ENCODE measurements at regions not wholly inside any gene's neighbourhood (a gene's known extent, or its start where the extent isn't known, plus 50 kb on each side); places are given as distances from the start of the nearest gene placed in this dataset.
A peak's percentile ranks its signal among the peaks of the same experiment; 100 is the strongest.
"Not testable (repeated sequence)": the region's sequence is repeated elsewhere in the genome, so short reads cannot be mapped to it uniquely, and the experiment has no call there.

- DNase-seq: no peak
These were observed 326.4 kb downstream of the DCHS2 start for GRCh38 chr4:154164931-154165839.

GRCh38 chr4:154160519-154161301 lies 330.9 kb downstream of the DCHS2 start:
- DNase-seq: no peak

GRCh38 chr4:154158361-154159155 lies 333.0 kb downstream of the DCHS2 start:
- no peak for DNase-seq

- no peak for DNase-seq
These were observed 339.1 kb downstream of the DCHS2 start for GRCh38 chr4:154152546-154152945.

- not testable (repeated sequence) for DNase-seq
These were observed 342.4 kb downstream of the DCHS2 start for GRCh38 chr4:154149236-154149635.

- no peak for DNase-seq
These were observed 347.9 kb downstream of the DCHS2 start for GRCh38 chr4:154143720-154144119.

GRCh38 chr4:154142664-154143063 lies 348.9 kb downstream of the DCHS2 start:
- no peak for DNase-seq

- no peak for DNase-seq
These were observed 350.7 kb downstream of the DCHS2 start for GRCh38 chr4:154140869-154141268.

- peak in 1 of 6 experiments; percentile 2 for DNase-seq
These were observed 348.5 kb upstream of the SFRP2 start for GRCh38 chr4:154137320-154137905.

- no peak for DNase-seq
These were observed 346.7 kb upstream of the SFRP2 start for GRCh38 chr4:154135576-154135975.

- DNase-seq: no peak
These were observed 343.5 kb upstream of the SFRP2 start for GRCh38 chr4:154132406-154132805.

- DNase-seq: no peak
These were observed 337.4 kb upstream of the SFRP2 start for GRCh38 chr4:154126276-154126675.

- DNase-seq: no peak
These were observed 336.5 kb upstream of the SFRP2 start for GRCh38 chr4:154125340-154125739.

- DNase-seq: no peak
These were observed 335.8 kb upstream of the SFRP2 start for GRCh38 chr4:154124539-154125255.

- DNase-seq: no peak
These were observed 335.0 kb upstream of the SFRP2 start for GRCh38 chr4:154123897-154124296.

- no peak for DNase-seq
These were observed 331.9 kb upstream of the SFRP2 start for GRCh38 chr4:154120690-154121345.

- no peak for DNase-seq
These were observed 331.3 kb upstream of the SFRP2 start for GRCh38 chr4:154120006-154120676.

- peak in 1 of 6 experiments; percentile 0 for DNase-seq
These were observed 330.4 kb upstream of the SFRP2 start for GRCh38 chr4:154119317-154119716.

- not testable (repeated sequence) for DNase-seq
These were observed 328.8 kb upstream of the SFRP2 start for GRCh38 chr4:154117726-154118125.

- no peak for DNase-seq
These were observed 318.5 kb upstream of the SFRP2 start for GRCh38 chr4:154107337-154107736.

- DNase-seq: no peak
These were observed 299.9 kb upstream of the SFRP2 start for GRCh38 chr4:154088741-154089140.
